HG03025 (cell line): ENCODE measurements at regions not wholly inside any gene's neighbourhood (a gene's known extent, or its start where the extent isn't known, plus 50 kb on each side); places are given as distances from the start of the nearest gene placed in this dataset.
A peak's percentile ranks its signal among the peaks of the same experiment; 100 is the strongest.

ENCODE experiments used
- ATAC-seq: cut with Tn5 transposase; IDR thresholded peaks from one replicate; pipeline ENCODE4 v1.9.1; 2021; ENCODE audit warnings: mild to moderate bottlenecking, moderate library complexity; ENCODE audit not compliant: unreplicated experiment, low FRiP score

- no peak for ATAC-seq
These were observed 279.1 kb upstream of the AKR1E2 start for GRCh38 chr10:4546931-4547330.

GRCh38 chr10:4546500-4546899 is 279.5 kb upstream of the AKR1E2 start:
- no peak for ATAC-seq

GRCh38 chr10:4545062-4545461 is 280.9 kb upstream of the AKR1E2 start:
- ATAC-seq: no peak

GRCh38 chr10:4543938-4544533 is 282.0 kb upstream of the AKR1E2 start:
- ATAC-seq: no peak

- ATAC-seq: no peak
These were observed 284.7 kb upstream of the AKR1E2 start for GRCh38 chr10:4541292-4541691.

- ATAC-seq: no peak
These were observed 288.0 kb upstream of the AKR1E2 start for GRCh38 chr10:4538016-4538415.

- no peak for ATAC-seq
These were observed 290.5 kb upstream of the AKR1E2 start for GRCh38 chr10:4535521-4535920.

GRCh38 chr10:4533621-4534020 is 292.4 kb upstream of the AKR1E2 start:
- no peak for ATAC-seq

- ATAC-seq: no peak
These were observed 293.0 kb upstream of the AKR1E2 start for GRCh38 chr10:4532976-4533375.

GRCh38 chr10:4532467-4532866 is 293.5 kb upstream of the AKR1E2 start:
- no peak for ATAC-seq

GRCh38 chr10:4532011-4532410 is 294.0 kb upstream of the AKR1E2 start:
- no peak for ATAC-seq

- no peak for ATAC-seq
These were observed 296.7 kb upstream of the AKR1E2 start for GRCh38 chr10:4529266-4529665.

GRCh38 chr10:4527281-4527970 is 298.6 kb upstream of the AKR1E2 start:
- ATAC-seq: no peak

- no peak for ATAC-seq
These were observed 299.7 kb upstream of the AKR1E2 start for GRCh38 chr10:4526311-4526731.

GRCh38 chr10:4525103-4525502 is 300.9 kb upstream of the AKR1E2 start:
- no peak for ATAC-seq

- peak; percentile 73 for ATAC-seq
These were observed 303.6 kb upstream of the AKR1E2 start for GRCh38 chr10:4522296-4523000.

GRCh38 chr10:4519658-4520402 is 306.2 kb upstream of the AKR1E2 start:
- ATAC-seq: no peak

- no peak for ATAC-seq
These were observed 308.3 kb upstream of the AKR1E2 start for GRCh38 chr10:4517746-4518145.

- no peak for ATAC-seq
These were observed 310.3 kb upstream of the AKR1E2 start for GRCh38 chr10:4515721-4516120.

GRCh38 chr10:4514445-4515108 is 311.4 kb upstream of the AKR1E2 start:
- peak; percentile 89 for ATAC-seq
